HEK293 (cell line): ENCODE measurements at regions not wholly inside any gene's neighbourhood (a gene's known extent, or its start where the extent isn't known, plus 50 kb on each side); places are given as distances from the start of the nearest gene placed in this dataset.

Source experiments
- CTCF ChIA-PET: fragments of 350-600 bp; formaldehyde crosslinking; extraction: SDS; loops from one replicate; lab custom pipeline; 2021; ENCODE audit warnings: antibody characterized with exemption; lab: Yijun Ruan, JAX
- POLR2A ChIA-PET: fragments of 300-600 bp; formaldehyde crosslinking; extraction: SDS; loops from one replicate; lab custom pipeline; 2020; ENCODE audit warnings: antibody characterized with exemption, inconsistent platforms; lab: Yijun Ruan, JAX
- H3K27ac ChIP-seq: fragments of 200-500 bp; sonication (Bioruptor generic); 2 replicates; pipeline ENCODE4 v1.5.1; 2014; ENCODE audit warnings: low read depth, low read length, control low read depth, inconsistent platforms; ENCODE audit errors: extremely low read depth
- H3K36me3 ChIP-seq, 2 experiments: fragments of 200-500 bp in 1 of 2; sonication (Bioruptor generic) in 1 of 2; 1 replicate in 1 of 2; 2 replicates in 1 of 2; pipeline ENCODE4 v1.5.1; 2014 to 2017; ENCODE audit warnings: inconsistent platforms in 2 of 2, low read length in 2 of 2; ENCODE audit not compliant: control insufficient read depth in 2 of 2, insufficient read depth in 1 of 2
- H3K4me1 ChIP-seq: fragments of 200-500 bp; sonication (Bioruptor generic); 2 replicates; pipeline ENCODE4 v1.5.1; 2014; ENCODE audit warnings: mild to moderate bottlenecking, low read length, inconsistent platforms; ENCODE audit not compliant: control insufficient read depth, insufficient read depth
- H3K4me3 ChIP-seq: 2 replicates; pipeline ENCODE4 v1.5.1; 2011; ENCODE audit warnings: low read depth, mild to moderate bottlenecking, control low read depth, low read length, moderate library complexity
- H3K9me3 ChIP-seq: fragments of 200-500 bp; sonication (Bioruptor generic); 2 replicates; pipeline ENCODE4 v1.5.1; 2014; ENCODE audit warnings: low read depth, low read length, inconsistent platforms; ENCODE audit not compliant: control insufficient read depth, insufficient read depth
- EGR2 ChIP-seq: fragments of 450-650 bp; formaldehyde crosslinking; IDR thresholded peaks from 2 replicates; pipeline ENCODE4 v1.5.1; 2016; ENCODE audit warnings: low read depth, missing biosample characterization, missing genetic modification characterization
- GFI1B ChIP-seq: fragments of 450-650 bp; formaldehyde crosslinking; IDR thresholded peaks from 2 replicates; pipeline ENCODE4 v1.5.1; 2016; ENCODE audit warnings: missing biosample characterization, missing genetic modification characterization
- KLF10 ChIP-seq: fragments of 450-650 bp; IDR thresholded peaks from 2 replicates; pipeline ENCODE4 v1.5.1; 2018; ENCODE audit warnings: missing biosample characterization, mild to moderate bottlenecking, missing genetic modification characterization
- KLF9 ChIP-seq: fragments of 450-650 bp; formaldehyde crosslinking; IDR thresholded peaks from 2 replicates; pipeline ENCODE4 v1.5.1; 2016; ENCODE audit warnings: missing biosample characterization, missing genetic modification characterization, low read depth
- SALL2 ChIP-seq: fragments of 450-650 bp; formaldehyde crosslinking; IDR thresholded peaks from 2 replicates; pipeline ENCODE4 v1.5.0; 2017; ENCODE audit warnings: missing biosample characterization, mild to moderate bottlenecking, missing genetic modification characterization, borderline replicate concordance
- TCF7L2 ChIP-seq: IDR thresholded peaks from 2 replicates; pipeline ENCODE4 v1.6.1; 2011; ENCODE audit warnings: low read depth, mild to moderate bottlenecking, inconsistent platforms, low read length, moderate library complexity, borderline replicate concordance
- ZBTB8A ChIP-seq: fragments of 450-650 bp; formaldehyde crosslinking; IDR thresholded peaks from 2 replicates; pipeline ENCODE4 v1.5.1; 2016; ENCODE audit warnings: missing biosample characterization, missing genetic modification characterization
- ZFHX2 ChIP-seq: fragments of 450-650 bp; formaldehyde crosslinking; conservative IDR thresholded peaks from 2 replicates; pipeline ENCODE4 v1.5.1; 2016; ENCODE audit warnings: missing biosample characterization, missing genetic modification characterization
- ZNF146 ChIP-seq: fragments of 450-650 bp; formaldehyde crosslinking; IDR thresholded peaks from 2 replicates; pipeline ENCODE4 v1.5.1; 2016; ENCODE audit warnings: missing biosample characterization, missing genetic modification characterization
- ZNF157 ChIP-seq: fragments of 450-650 bp; formaldehyde crosslinking; IDR thresholded peaks from 2 replicates; pipeline ENCODE4 v1.5.1; 2016; ENCODE audit warnings: missing biosample characterization, missing genetic modification characterization
- ZNF311 ChIP-seq: fragments of 450-650 bp; formaldehyde crosslinking; IDR thresholded peaks from 2 replicates; pipeline ENCODE4 v1.5.1; 2017; ENCODE audit warnings: missing biosample characterization, missing genetic modification characterization, borderline replicate concordance
- ZNF426 ChIP-seq: fragments of 450-650 bp; formaldehyde crosslinking; IDR thresholded peaks from 2 replicates; pipeline ENCODE4 v1.5.1; 2017; ENCODE audit warnings: missing biosample characterization, missing genetic modification characterization, mild to moderate bottlenecking, inconsistent platforms, moderate library complexity
- ZNF501 ChIP-seq: fragments of 450-650 bp; formaldehyde crosslinking; IDR thresholded peaks from 2 replicates; pipeline ENCODE4 v1.5.1; 2016; ENCODE audit warnings: missing biosample characterization, missing genetic modification characterization
- ZNF555 ChIP-seq: fragments of 450-650 bp; formaldehyde crosslinking; conservative IDR thresholded peaks from 2 replicates; pipeline ENCODE4 v1.5.1; 2017; ENCODE audit warnings: missing biosample characterization, mild to moderate bottlenecking, missing genetic modification characterization, inconsistent platforms
- ZNF558 ChIP-seq: fragments of 450-650 bp; formaldehyde crosslinking; IDR thresholded peaks from 2 replicates; pipeline ENCODE4 v1.5.1; 2016; ENCODE audit warnings: missing biosample characterization, missing genetic modification characterization
- ZNF654 ChIP-seq: fragments of 450-650 bp; formaldehyde crosslinking; IDR thresholded peaks from 2 replicates; pipeline ENCODE4 v1.5.1; 2016; ENCODE audit warnings: low read depth, missing biosample characterization, missing genetic modification characterization
- ZNF701 ChIP-seq: fragments of 450-650 bp; formaldehyde crosslinking; IDR thresholded peaks from 2 replicates; pipeline ENCODE4 v1.5.1; 2016; ENCODE audit warnings: missing biosample characterization, missing genetic modification characterization
- ZNF747 ChIP-seq: fragments of 450-650 bp; formaldehyde crosslinking; IDR thresholded peaks from 2 replicates; pipeline ENCODE4 v1.5.1; 2016; ENCODE audit warnings: missing biosample characterization, missing genetic modification characterization
- ZNF76 ChIP-seq: fragments of 450-650 bp; formaldehyde crosslinking; IDR thresholded peaks from 2 replicates; pipeline ENCODE4; 2016; ENCODE audit warnings: low read depth, missing biosample characterization, missing genetic modification characterization, borderline replicate concordance
- ZNF785 ChIP-seq: fragments of 450-650 bp; formaldehyde crosslinking; IDR thresholded peaks from 2 replicates; pipeline ENCODE4 v1.5.1; 2016; ENCODE audit warnings: missing biosample characterization, missing genetic modification characterization
- ZNF830 ChIP-seq: fragments of 450-650 bp; IDR thresholded peaks from 2 replicates; pipeline ENCODE4 v1.5.0; 2018; ENCODE audit warnings: missing biosample characterization, missing genetic modification characterization, low read depth, mild to moderate bottlenecking, moderate library complexity
- ZXDB ChIP-seq: fragments of 450-650 bp; formaldehyde crosslinking; IDR thresholded peaks from 2 replicates; pipeline ENCODE4 v1.5.1; 2016; ENCODE audit warnings: missing biosample characterization, missing genetic modification characterization
- TF ChIP-seq, protein P1 (sequence below): fragments of 450-650 bp; formaldehyde crosslinking; IDR thresholded peaks from 2 replicates; pipeline ENCODE4 v1.5.1; 2016; ENCODE audit warnings: missing biosample characterization, missing genetic modification characterization, low read depth
- TF ChIP-seq, protein P2 (sequence below): fragments of 450-650 bp; formaldehyde crosslinking; IDR thresholded peaks from 2 replicates; pipeline ENCODE4 v1.5.0; 2017; ENCODE audit warnings: missing biosample characterization, missing genetic modification characterization, borderline replicate concordance
- TF ChIP-seq, protein P3 (sequence below): fragments of 450-650 bp; formaldehyde crosslinking; IDR thresholded peaks from 2 replicates; pipeline ENCODE4 v1.5.1; 2016; ENCODE audit warnings: missing biosample characterization, missing genetic modification characterization
- TF ChIP-seq, protein P4 (sequence below): fragments of 450-650 bp; formaldehyde crosslinking; IDR thresholded peaks from 2 replicates; pipeline ENCODE4 v1.5.1; 2016; ENCODE audit warnings: missing biosample characterization, missing genetic modification characterization, borderline replicate concordance

DNA sequence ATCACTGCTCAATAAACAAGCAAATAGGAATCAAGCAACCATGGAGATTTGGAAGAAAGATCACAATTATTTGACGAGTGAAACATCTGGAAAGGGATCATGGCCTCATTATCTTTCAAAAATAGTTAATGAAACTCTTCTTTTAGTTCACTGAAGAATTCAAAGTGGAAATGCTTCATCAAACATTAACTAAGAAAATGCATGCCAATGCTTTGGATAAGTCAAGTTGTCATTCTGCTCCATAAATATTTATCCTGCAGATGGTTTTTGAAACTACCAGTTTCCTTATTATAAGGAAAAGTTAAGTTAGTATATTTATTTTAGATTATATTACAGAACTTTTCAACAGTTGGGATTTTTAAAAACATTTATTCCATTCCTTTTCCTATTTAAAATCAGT, 206.5 kb upstream of the ADGRL2 start:
- POLR2A ChIA-PET = no interaction called here
- H3K4me1 ChIP-seq = no peaks in the 10 kb centered on the region
- TF ChIP-seq, protein P1, sequence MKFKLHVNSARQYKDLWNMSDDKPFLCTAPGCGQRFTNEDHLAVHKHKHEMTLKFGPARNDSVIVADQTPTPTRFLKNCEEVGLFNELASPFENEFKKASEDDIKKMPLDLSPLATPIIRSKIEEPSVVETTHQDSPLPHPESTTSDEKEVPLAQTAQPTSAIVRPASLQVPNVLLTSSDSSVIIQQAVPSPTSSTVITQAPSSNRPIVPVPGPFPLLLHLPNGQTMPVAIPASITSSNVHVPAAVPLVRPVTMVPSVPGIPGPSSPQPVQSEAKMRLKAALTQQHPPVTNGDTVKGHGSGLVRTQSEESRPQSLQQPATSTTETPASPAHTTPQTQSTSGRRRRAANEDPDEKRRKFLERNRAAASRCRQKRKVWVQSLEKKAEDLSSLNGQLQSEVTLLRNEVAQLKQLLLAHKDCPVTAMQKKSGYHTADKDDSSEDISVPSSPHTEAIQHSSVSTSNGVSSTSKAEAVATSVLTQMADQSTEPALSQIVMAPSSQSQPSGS = no peak
- TF ChIP-seq ZBTB8A (tag by site-specific recombination) (no peak), ZNF311 (no peak), ZNF701 (tag by site-specific recombination) (no peak), ZNF146 (tag by site-specific recombination) (no peak), EGR2 (tag by site-specific recombination) (no peak), KLF10 (no peak), ZNF501 (tag by site-specific recombination) (no peak), ZNF426 (tag by site-specific recombination) (no peak), ZNF747 (no peak), ZNF558 (no peak), ZNF555 (tag by site-specific recombination) (no peak), ZNF157 (tag by site-specific recombination) (no peak), ZNF76 (no peak), TCF7L2 (no peak)
- TF ChIP-seq, protein P2, sequence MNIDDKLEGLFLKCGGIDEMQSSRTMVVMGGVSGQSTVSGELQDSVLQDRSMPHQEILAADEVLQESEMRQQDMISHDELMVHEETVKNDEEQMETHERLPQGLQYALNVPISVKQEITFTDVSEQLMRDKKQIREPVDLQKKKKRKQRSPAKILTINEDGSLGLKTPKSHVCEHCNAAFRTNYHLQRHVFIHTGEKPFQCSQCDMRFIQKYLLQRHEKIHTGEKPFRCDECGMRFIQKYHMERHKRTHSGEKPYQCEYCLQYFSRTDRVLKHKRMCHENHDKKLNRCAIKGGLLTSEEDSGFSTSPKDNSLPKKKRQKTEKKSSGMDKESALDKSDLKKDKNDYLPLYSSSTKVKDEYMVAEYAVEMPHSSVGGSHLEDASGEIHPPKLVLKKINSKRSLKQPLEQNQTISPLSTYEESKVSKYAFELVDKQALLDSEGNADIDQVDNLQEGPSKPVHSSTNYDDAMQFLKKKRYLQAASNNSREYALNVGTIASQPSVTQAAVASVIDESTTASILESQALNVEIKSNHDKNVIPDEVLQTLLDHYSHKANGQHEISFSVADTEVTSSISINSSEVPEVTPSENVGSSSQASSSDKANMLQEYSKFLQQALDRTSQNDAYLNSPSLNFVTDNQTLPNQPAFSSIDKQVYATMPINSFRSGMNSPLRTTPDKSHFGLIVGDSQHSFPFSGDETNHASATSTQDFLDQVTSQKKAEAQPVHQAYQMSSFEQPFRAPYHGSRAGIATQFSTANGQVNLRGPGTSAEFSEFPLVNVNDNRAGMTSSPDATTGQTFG (tag by site-specific recombination) = no peak
- TF ChIP-seq, all 188 proteins: peak for 0
- Histone ChIP-seq H3K9me3 (no peaks in the 10 kb centered on the region), H3K36me3 (no peaks in the 10 kb centered on the region), H3K4me3 (no peak overlapping the region), H3K27ac (no peak overlapping the region)
- CTCF ChIA-PET = no interaction called here

DNA sequence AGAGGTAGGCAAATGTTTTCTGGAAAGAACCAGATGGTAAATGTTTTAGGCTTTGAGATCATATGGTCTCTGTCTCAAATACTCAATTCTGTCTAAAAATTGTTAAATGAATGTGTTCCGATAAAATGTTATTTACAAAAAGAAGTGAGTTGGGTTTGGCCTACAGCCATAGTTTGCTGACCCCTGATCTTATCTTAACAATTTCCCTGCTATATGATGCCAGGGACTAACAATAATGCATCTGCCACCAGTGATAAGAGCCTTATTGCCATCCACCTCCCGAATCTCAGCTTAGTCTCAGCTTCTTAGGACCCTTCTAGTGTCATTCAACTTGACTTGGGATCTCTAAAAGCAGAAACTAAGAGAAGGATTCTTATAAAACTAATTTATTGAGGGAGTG, 208.5 kb upstream of the ADGRL2 start:
- no peak overlapping the region for H3K27ac ChIP-seq
- no peaks in the 10 kb centered on the region for H3K36me3 ChIP-seq
- CTCF ChIA-PET = interaction anchor here (1.1 kb wide), 1 partner anchor 177 kb away, joined by 3 read pairs; no protein-coding TSS in a partner anchor
- TF ChIP-seq, protein P3, sequence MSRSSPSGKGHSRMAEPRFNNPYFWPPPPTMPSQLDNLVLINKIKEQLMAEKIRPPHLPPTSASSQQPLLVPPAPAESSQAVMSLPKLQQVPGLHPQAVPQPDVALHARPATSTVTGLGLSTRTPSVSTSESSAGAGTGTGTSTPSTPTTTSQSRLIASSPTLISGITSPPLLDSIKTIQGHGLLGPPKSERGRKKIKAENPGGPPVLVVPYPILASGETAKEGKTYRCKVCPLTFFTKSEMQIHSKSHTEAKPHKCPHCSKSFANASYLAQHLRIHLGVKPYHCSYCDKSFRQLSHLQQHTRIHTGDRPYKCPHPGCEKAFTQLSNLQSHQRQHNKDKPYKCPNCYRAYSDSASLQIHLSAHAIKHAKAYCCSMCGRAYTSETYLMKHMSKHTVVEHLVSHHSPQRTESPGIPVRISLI (tag by site-specific recombination) = no peak
- TF ChIP-seq, protein P4, sequence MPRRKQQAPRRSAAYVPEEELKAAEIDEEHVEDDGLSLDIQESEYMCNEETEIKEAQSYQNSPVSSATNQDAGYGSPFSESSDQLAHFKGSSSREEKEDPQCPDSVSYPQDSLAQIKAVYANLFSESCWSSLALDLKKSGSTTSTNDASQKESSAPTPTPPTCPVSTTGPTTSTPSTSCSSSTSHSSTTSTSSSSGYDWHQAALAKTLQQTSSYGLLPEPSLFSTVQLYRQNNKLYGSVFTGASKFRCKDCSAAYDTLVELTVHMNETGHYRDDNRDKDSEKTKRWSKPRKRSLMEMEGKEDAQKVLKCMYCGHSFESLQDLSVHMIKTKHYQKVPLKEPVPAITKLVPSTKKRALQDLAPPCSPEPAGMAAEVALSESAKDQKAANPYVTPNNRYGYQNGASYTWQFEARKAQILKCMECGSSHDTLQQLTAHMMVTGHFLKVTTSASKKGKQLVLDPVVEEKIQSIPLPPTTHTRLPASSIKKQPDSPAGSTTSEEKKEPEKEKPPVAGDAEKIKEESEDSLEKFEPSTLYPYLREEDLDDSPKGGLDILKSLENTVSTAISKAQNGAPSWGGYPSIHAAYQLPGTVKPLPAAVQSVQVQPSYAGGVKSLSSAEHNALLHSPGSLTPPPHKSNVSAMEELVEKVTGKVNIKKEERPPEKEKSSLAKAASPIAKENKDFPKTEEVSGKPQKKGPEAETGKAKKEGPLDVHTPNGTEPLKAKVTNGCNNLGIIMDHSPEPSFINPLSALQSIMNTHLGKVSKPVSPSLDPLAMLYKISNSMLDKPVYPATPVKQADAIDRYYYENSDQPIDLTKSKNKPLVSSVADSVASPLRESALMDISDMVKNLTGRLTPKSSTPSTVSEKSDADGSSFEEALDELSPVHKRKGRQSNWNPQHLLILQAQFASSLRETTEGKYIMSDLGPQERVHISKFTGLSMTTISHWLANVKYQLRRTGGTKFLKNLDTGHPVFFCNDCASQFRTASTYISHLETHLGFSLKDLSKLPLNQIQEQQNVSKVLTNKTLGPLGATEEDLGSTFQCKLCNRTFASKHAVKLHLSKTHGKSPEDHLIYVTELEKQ = no peak
- TF ChIP-seq ZXDB (tag by site-specific recombination) = no peak
- no peak for TF ChIP-seq SALL2 (tag by site-specific recombination)
- TF ChIP-seq TCF7L2 = no peak
- TF ChIP-seq ZFHX2 (tag by site-specific recombination) = no peak
- TF ChIP-seq KLF9 (tag by site-specific recombination) = no peak
- TF ChIP-seq ZNF785 (tag by site-specific recombination) = no peak
- TF ChIP-seq ZNF654 (tag by site-specific recombination) = no peak
- TF ChIP-seq GFI1B (tag by site-specific recombination) = no peak
- no peak for TF ChIP-seq ZNF830 (tag by site-specific recombination)
- TF ChIP-seq, all 188 proteins: peak for 0
- POLR2A ChIA-PET = no interaction called here
- H3K4me1 ChIP-seq = no peaks in the 10 kb centered on the region
- H3K4me3 ChIP-seq = no peak overlapping the region
- H3K9me3 ChIP-seq = no peaks in the 10 kb centered on the region
